ENCODE measurements at regions not wholly inside any gene's neighbourhood (a gene's known extent, or its start where the extent isn't known, plus 50 kb on each side); places are given as distances from the start of the nearest gene placed in this dataset.

- DNase-seq = no peak
- in situ Hi-C loops (cut with HindIII; ENCODE audit: low pct_ligation_motif_present, low pct_unique_long_range_greater_than_20kb, low sequenced_read_pairs) = no loop called here
These were observed 224.8 kb upstream of the JAG1 start for GRCh38 chr20:10898552-10898951.

GRCh38 chr20:10902174-10902573 lies 228.4 kb upstream of the JAG1 start:
- DNase-seq = no peak
- in situ Hi-C loops (cut with HindIII; ENCODE audit: low pct_ligation_motif_present, low pct_unique_long_range_greater_than_20kb, low sequenced_read_pairs) = no loop called here

GRCh38 chr20:10902576-10903282 lies 228.9 kb upstream of the JAG1 start:
- in situ Hi-C loops (cut with HindIII; ENCODE audit: low pct_ligation_motif_present, low pct_unique_long_range_greater_than_20kb, low sequenced_read_pairs) = no loop called here

DNA sequence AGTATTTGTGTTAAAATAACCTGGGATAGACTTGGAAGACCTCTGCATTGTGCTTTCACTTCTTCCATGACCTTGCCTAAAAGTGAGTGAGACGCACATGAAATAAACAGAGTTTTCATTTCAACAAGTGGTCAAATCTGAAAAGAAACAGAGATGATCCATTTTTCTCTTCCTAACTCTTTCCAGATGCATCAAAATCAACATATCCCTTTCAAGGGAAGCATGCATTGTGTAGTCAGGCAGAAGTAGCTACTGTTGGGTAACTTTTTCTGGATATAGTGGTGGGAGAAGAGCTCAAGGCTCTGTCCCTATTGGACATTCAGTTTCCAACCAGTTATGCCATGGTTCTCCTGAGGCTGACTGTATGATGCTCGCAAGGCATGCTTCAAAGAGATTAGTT lies 233.0 kb upstream of the JAG1 start:
- DNase-seq = no peak
- in situ Hi-C loops (cut with HindIII; ENCODE audit: low pct_ligation_motif_present, low pct_unique_long_range_greater_than_20kb, low sequenced_read_pairs) = no loop called here

More at GRCh38 chr20:10902576-10903282, 228.9 kb upstream of the JAG1 start:
- DNase-seq = no peak

GRCh38 chr20:10909803-10910202 lies 236.0 kb upstream of the JAG1 start:
- no peak for DNase-seq
- in situ Hi-C loops (cut with HindIII; ENCODE audit: low pct_ligation_motif_present, low pct_unique_long_range_greater_than_20kb, low sequenced_read_pairs) = no loop called here

DNA sequence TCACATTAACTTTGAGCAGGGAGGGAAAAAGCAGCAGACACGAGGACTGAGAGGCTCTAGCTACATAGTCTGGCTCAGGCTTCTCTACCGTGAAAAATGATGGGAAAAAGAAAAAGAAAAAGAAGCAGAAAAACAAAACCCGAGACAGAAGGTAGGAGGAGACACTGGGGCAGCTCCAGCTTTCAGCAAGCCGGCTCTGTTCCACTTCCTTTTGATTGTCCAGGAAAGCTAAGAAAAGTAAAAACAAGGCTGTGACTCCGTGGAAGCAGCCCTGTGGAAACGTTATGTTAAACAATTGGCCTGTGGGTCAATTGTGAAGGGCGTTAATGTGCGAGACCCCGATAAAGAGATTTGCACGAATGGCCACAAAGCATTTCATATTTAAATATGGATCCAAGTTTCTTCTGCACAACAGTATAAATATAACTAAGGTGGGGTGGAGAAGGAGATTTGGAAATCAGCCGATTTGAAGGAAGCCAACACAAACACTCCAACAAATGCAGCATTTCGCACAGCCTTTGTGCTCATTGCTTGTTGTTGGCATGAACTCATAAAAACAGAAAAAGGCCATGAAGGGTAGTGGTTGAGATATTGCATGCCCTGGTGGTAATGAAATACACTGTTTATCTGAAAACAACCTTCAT lies 236.9 kb upstream of the JAG1 start:
- no peak for DNase-seq

DNA sequence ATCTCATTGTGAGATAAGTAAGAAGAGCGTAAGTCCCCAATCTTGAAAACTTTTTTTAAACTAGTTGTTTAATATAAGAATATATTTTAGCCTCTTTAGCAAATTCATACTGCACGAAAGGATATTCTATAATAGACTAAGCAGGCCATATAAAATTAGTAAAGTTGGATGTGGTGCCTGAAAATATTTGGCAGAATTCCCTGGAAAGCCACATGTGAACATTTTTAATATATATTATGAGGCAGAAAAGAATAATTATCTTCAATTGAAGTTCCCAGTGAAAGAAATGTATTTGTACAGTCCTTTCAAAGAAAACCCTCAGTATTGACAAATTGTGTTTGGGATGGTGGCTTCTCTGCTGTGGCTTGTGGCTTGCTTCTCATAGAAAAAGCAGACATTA lies 237.5 kb upstream of the JAG1 start:
- DNase-seq = no peak
- in situ Hi-C loops (cut with HindIII; ENCODE audit: low pct_ligation_motif_present, low pct_unique_long_range_greater_than_20kb, low sequenced_read_pairs) = no loop called here

More for the DNA sequence above, 236.9 kb upstream of the JAG1 start:
- in situ Hi-C loops (cut with HindIII; ENCODE audit: low pct_ligation_motif_present, low pct_unique_long_range_greater_than_20kb, low sequenced_read_pairs) = no loop called here

- no peak for DNase-seq
- in situ Hi-C loops (cut with HindIII; ENCODE audit: low pct_ligation_motif_present, low pct_unique_long_range_greater_than_20kb, low sequenced_read_pairs) = no loop called here
These were observed 242.0 kb upstream of the JAG1 start for GRCh38 chr20:10915815-10916214.

DNA sequence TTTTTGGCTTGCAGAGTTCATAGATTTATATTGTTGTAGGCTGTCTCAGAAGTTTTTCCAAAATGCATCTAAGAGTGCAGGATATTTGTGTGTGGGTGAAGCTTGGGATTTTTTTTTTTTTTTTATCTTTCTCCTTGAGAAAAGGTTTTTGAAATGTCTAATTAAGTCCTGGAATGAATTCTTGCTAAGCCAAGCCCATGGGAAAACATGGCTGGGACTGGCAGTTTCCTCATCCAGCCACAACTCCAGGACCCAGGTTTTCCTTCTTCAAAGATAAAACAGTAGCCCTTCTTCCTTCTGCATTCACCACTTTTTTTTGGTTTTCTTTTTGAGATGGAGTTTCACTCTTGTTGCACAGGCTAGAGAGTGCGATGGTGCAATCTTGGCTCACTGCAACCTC lies 242.5 kb upstream of the JAG1 start:
- in situ Hi-C loops (cut with HindIII; ENCODE audit: low pct_ligation_motif_present, low pct_unique_long_range_greater_than_20kb, low sequenced_read_pairs) = no loop called here
- no peak for DNase-seq

DNA sequence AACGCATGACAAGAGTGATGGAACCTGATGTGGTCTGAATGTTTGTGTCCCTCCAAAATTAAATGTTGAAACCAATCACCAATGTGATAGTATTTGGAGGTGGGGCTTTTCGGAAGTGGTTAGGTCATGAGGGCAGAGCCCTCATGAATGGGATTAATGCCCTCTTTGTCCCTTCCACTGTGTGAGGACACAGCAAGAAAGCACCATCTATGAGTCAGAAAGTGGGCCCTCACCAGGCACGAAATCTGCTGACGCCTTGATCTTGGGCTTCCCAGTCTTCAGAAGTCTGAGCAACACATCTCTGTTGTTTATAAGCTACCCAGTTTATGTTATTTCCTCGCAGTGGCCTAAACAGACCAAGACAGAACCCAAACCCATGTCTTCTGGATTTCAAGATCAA lies 244.0 kb upstream of the JAG1 start:
- in situ Hi-C loops (cut with HindIII; ENCODE audit: low pct_ligation_motif_present, low pct_unique_long_range_greater_than_20kb, low sequenced_read_pairs) = no loop called here
- no peak for DNase-seq

DNA sequence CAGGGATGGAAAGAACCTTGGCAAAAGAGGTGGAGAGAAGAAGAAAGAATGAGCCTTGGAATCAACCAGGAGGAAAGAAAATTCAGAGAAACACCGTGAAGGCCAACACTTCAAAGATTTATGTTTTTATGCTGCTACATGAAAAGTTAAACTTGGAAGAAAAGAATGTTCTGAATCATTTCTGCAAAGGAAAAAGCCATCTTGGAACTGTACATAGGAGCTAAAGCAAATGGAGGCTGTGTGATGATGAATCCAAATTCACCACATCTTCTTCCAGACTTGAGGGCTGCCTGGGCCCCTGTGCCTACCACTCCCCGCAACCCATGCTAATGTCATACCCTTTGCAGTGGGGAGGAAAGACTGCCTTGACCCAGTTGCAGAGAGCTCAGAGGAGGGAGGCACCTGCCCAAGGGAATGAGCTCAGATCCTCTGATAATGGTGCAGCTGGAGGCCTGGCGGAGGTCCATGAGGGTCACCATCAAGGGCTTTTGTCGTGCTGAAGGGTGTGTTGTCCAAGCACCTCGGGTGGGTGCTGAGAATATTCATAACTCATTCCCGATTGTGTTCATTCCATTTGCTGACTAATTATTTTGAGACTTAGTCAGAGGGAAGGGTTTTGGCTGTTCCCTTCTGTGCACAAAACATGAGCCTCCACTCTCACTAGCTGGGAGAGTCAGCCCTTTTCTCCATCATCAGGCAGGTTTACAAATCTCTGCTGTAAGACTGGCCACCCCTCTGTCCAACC lies 245.8 kb upstream of the JAG1 start:
- DNase-seq = no peak
- in situ Hi-C loops (cut with HindIII; ENCODE audit: low pct_ligation_motif_present, low pct_unique_long_range_greater_than_20kb, low sequenced_read_pairs) = no loop called here

DNA sequence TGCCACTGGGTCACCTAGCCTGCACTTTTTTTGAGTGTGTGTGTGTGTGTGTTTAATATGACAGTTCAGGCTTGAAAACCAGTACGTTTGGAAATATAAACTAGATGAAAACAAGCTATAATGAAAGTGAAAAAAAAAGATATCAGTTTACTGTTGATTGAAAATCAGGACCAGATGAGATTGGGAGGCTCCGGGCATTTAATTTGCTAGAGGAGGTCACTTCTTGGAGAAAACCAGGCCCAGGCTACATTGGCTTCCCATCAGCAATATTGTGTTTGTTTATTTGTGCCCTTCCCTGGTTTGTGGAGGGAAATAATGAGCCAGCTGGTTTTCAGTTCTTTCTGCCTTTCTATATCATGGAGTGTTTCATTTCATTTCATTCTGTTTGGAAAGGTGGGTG lies 246.6 kb upstream of the JAG1 start:
- in situ Hi-C loops (cut with HindIII; ENCODE audit: low pct_ligation_motif_present, low pct_unique_long_range_greater_than_20kb, low sequenced_read_pairs) = no loop called here
- no peak for DNase-seq

DNA sequence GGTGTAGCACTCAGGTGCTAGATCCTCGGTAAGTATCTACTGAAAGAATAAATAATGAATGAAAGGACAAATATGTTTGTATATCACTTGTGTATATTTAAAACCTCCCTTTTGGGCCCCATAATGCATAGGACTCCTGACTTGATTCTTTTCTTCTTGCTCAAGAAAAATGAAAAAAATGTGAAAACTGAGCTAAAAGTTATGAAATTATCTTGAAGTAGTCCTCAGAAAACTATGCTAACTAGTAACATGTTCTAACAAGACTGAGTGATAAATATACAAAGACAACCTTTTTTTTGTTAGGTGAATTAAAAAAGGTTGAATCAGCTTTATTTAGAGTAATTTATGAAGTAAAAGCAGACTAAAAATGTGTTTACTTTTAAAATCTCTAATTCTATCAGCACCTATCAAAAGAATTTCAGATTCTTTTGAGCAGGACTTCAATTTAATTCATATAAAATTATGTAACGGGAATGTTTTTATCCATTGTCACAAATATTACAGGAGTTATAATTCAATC lies 247.8 kb upstream of the JAG1 start:
- in situ Hi-C loops (cut with HindIII; ENCODE audit: low pct_ligation_motif_present, low pct_unique_long_range_greater_than_20kb, low sequenced_read_pairs) = no loop called here
- DNase-seq = no peak

DNA sequence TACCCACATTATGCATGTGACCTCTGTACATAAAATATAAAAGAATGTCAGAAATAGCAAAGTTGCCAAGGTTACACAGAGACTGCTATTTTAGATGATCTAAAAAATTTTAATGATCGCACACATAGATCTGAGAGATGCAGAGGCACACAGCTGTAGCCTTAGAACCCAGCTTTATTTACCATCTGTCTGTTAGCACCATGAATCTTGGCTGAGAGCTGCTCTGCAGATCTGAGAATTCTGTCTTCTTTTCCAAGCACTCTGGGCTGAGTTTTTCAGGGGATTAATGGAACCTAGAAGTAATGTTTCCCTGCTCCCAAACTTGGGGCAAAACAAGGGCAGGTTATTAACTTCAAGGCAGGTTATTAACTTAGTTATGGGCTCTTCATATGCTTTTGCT lies 248.7 kb upstream of the JAG1 start:
- no peak for DNase-seq
- in situ Hi-C loops (cut with HindIII; ENCODE audit: low pct_ligation_motif_present, low pct_unique_long_range_greater_than_20kb, low sequenced_read_pairs) = no loop called here

DNA sequence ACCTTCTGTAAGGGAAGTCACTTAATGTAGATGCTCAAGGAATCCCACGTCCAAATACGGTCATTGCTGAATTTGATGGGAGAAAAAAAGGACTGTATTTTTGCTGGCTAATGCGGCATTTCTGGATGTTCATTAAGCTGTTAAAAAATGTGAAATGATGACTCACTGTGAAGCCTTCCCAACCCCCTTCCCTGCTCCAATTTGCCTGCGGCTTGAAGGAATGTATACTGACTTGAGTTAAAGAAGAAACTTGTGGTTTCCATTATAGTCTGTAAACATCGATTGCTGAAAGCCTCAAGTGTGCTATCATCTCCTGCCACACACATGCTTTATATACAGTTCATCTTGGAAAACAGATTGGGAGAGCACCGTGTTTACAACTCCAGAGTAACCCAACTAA lies 249.1 kb upstream of the JAG1 start:
- peak; percentile 54 for DNase-seq

DNA sequence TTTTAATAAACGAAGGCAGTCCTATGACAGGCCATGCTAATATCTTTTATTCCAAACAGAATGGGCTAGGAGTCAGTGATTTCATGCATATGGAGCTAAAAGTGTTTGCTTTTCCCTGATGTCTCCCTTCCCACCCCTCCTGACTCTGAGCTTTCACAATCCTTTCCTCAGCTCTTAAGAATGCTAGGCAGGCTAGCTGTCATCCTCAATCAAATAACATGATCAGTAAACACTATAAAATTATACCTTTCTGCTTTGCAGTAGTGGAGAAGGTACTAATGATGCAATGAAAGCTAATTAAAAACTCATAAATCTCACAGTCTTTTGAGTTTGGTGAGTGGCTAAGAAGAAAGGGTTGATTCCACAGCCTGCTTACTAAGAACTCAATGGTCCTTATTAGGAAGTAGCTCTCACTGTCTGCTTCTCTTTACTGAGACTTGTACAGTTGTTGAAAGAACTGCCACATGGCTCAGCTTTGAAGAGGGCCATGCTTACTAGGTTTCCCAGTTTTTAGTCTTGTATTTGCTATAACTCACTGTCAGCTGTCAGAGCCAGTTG lies 250.9 kb upstream of the JAG1 start:
- DNase-seq = no peak
- in situ Hi-C loops (cut with HindIII; ENCODE audit: low pct_ligation_motif_present, low pct_unique_long_range_greater_than_20kb, low sequenced_read_pairs) = no loop called here

More for the DNA sequence above, 249.1 kb upstream of the JAG1 start:
- in situ Hi-C loops (cut with HindIII; ENCODE audit: low pct_ligation_motif_present, low pct_unique_long_range_greater_than_20kb, low sequenced_read_pairs) = no loop called here

- no peak for DNase-seq
- in situ Hi-C loops (cut with HindIII; ENCODE audit: low pct_ligation_motif_present, low pct_unique_long_range_greater_than_20kb, low sequenced_read_pairs) = no loop called here
These were observed 252.0 kb upstream of the JAG1 start for GRCh38 chr20:10925767-10926166.

GRCh38 chr20:10927011-10927583 lies 253.3 kb upstream of the JAG1 start:
- no peak for DNase-seq
- in situ Hi-C loops (cut with HindIII; ENCODE audit: low pct_ligation_motif_present, low pct_unique_long_range_greater_than_20kb, low sequenced_read_pairs) = no loop called here

All from ACHN (cell line).